Keratinocyte (primary cell): ENCODE measurements at regions not wholly inside any gene's neighbourhood (a gene's known extent, or its start where the extent isn't known, plus 50 kb on each side); places are given as distances from the start of the nearest gene placed in this dataset.

Experiments
- DNase-seq: peaks from one replicate; pipeline ENCODE4 v3.0.0-alpha.2; 2011; ENCODE audit warnings: low read depth, missing footprints, low spot score
- FAIRE-seq: peaks from 2 replicates; lab custom pipeline; 2011; peaks lifted over from hg19 to GRCh38; lab: Jason Lieb, UNC
- H2AFZ ChIP-seq: 2 replicates; pipeline ENCODE4 v1.6.0; 2012; ENCODE audit warnings: low read length, control low read depth, inconsistent platforms; ENCODE audit not compliant: control insufficient read depth
- H3K27ac ChIP-seq: 2 replicates; pipeline ENCODE4 v1.5.1; 2011; ENCODE audit warnings: low read length; ENCODE audit not compliant: control insufficient read depth, insufficient read depth
- H3K27me3 ChIP-seq: 3 replicates; pipeline ENCODE4 v1.6.0; 2011; ENCODE audit warnings: low read length; ENCODE audit not compliant: control insufficient read depth, insufficient read depth; ENCODE audit errors: extremely low read depth
- H3K36me3 ChIP-seq, 2 experiments: 2 replicates in 1 of 2; 3 replicates in 1 of 2; pipeline ENCODE4 v1.5.1; 2011; ENCODE audit warnings: low read length in 2 of 2, mild to moderate bottlenecking in 1 of 2; ENCODE audit not compliant: control insufficient read depth in 2 of 2, insufficient read depth in 2 of 2; ENCODE audit errors: extremely low read depth in 1 of 2
- H3K4me1 ChIP-seq: 3 replicates; pipeline ENCODE4 v1.5.1; 2011; ENCODE audit warnings: low read length; ENCODE audit not compliant: control insufficient read depth, insufficient read depth; ENCODE audit errors: extremely low read depth
- H3K4me2 ChIP-seq: 3 replicates; pipeline ENCODE4 v1.6.0; 2011; ENCODE audit warnings: low read depth, low read length; ENCODE audit not compliant: control insufficient read depth, insufficient read depth; ENCODE audit errors: extremely low read depth
- H3K4me3 ChIP-seq, 3 experiments: fragments of 200-600 bp in 1 of 3; sonication (generic) in 1 of 3; 2 replicates in 2 of 3; 3 replicates in 1 of 3; pipeline ENCODE4 v1.5.1; 2011 to 2016; ENCODE audit warnings: low read length in 3 of 3, mild to moderate bottlenecking in 3 of 3, control low read depth in 2 of 3, inconsistent platforms in 1 of 3, low read depth in 1 of 3, mixed read lengths in 1 of 3, mixed run types in 1 of 3, moderate library complexity in 1 of 3; ENCODE audit not compliant: control insufficient read depth in 2 of 3, insufficient read depth in 2 of 3; ENCODE audit errors: extremely low read depth in 1 of 3
- H3K79me2 ChIP-seq: 2 replicates; pipeline ENCODE4 v1.6.0; 2012; ENCODE audit warnings: low read length; ENCODE audit not compliant: control insufficient read depth, insufficient read depth
- H3K9ac ChIP-seq: 3 replicates; pipeline ENCODE4 v1.6.0; 2011; ENCODE audit warnings: low read length; ENCODE audit not compliant: control insufficient read depth, insufficient read depth; ENCODE audit errors: extremely low read depth
- H3K9me1 ChIP-seq: 3 replicates; pipeline ENCODE4 v1.6.0; 2011; ENCODE audit warnings: low read length; ENCODE audit not compliant: control insufficient read depth, insufficient read depth; ENCODE audit errors: extremely low read depth
- H3K9me3 ChIP-seq: 2 replicates; pipeline ENCODE4 v1.5.1; 2012; ENCODE audit warnings: low read depth, low read length; ENCODE audit not compliant: control insufficient read depth
- H4K20me1 ChIP-seq: 3 replicates; pipeline ENCODE4 v1.6.0; 2011; ENCODE audit warnings: low read length; ENCODE audit not compliant: control insufficient read depth, insufficient read depth; ENCODE audit errors: extremely low read depth
- CTCF ChIP-seq, 3 experiments: IDR thresholded peaks in 1 of 3; conservative IDR thresholded peaks in 1 of 3; optimal IDR thresholded peaks in 1 of 3; 2 replicates in 2 of 3; 3 replicates in 1 of 3; pipeline versions ENCODE3 to v1.5.1; 2011; ENCODE audit warnings: low read length in 3 of 3, mild to moderate bottlenecking in 3 of 3, moderate library complexity in 2 of 3, control low read depth in 1 of 3, inconsistent platforms in 1 of 3; ENCODE audit not compliant: insufficient read depth in 2 of 3; ENCODE audit errors: extremely low read depth in 1 of 3
- EZH2 ChIP-seq: IDR thresholded peaks from one replicate; pipeline ENCODE4 v1.6.1; 2012; ENCODE audit warnings: inconsistent platforms, mild to moderate bottlenecking, low read length, moderate library complexity
- dilution Hi-C: fragments of 300-500 bp; cut with MboI; formaldehyde crosslinking; loops from one replicate; pipeline ENCODE4 v1.7.0; 2020; ENCODE audit warnings: low sequenced_read_pairs; ENCODE audit not compliant: extremely low pct_ligation_motif_present

- H3K4me3 ChIP-seq: no peak overlapping the region
- FAIRE-seq: no peak
- dilution Hi-C loops: no loop called here
Measured at GRCh38 chr4:189786447-189786846, 154.2 kb upstream of the FRG1 start.

GRCh38 chr4:189787216-189788031 is 153.2 kb upstream of the FRG1 start:
- no peak overlapping the region for H2AFZ ChIP-seq
- H4K20me1 ChIP-seq: no peaks in the 10 kb centered on the region
- dilution Hi-C loops: no loop called here
- no peaks in the 10 kb centered on the region for H3K4me1 ChIP-seq
- no peak overlapping the region for H3K9ac ChIP-seq
- no peaks in the 10 kb centered on the region for H3K9me1 ChIP-seq
- H3K4me3 ChIP-seq: no peak overlapping the region
- H3K79me2 ChIP-seq: no peaks in the 10 kb centered on the region
- no peak overlapping the region for H3K4me2 ChIP-seq
- TF ChIP-seq EZH2: no peak
- no peak for TF ChIP-seq CTCF (optimal IDR thresholded peaks at IDR 0.05 in 1 of 3, IDR thresholded peaks at IDR 0.05 in 1 of 3, conservative IDR thresholded peaks at IDR 0.05 in 1 of 3; ENCODE audit: extremely low read depth in 1 of 3, insufficient read depth in 2 of 3, low read length in 3 of 3)
- H3K27ac ChIP-seq: no peak overlapping the region
- no peaks in the 10 kb centered on the region for H3K36me3 ChIP-seq
- no peaks in the 10 kb centered on the region for H3K27me3 ChIP-seq
- H3K9me3 ChIP-seq: peaks cover 4% of the 10 kb centered on the region
- FAIRE-seq: no peak
- DNase-seq: no peak

More at GRCh38 chr4:189786447-189786846, 154.2 kb upstream of the FRG1 start:
- no peaks in the 10 kb centered on the region for H3K4me1 ChIP-seq
- H3K27me3 ChIP-seq: no peaks in the 10 kb centered on the region
- no peaks in the 10 kb centered on the region for H3K36me3 ChIP-seq
- peaks cover 4% of the 10 kb centered on the region for H3K9me3 ChIP-seq
- TF ChIP-seq EZH2 (no peak), CTCF (optimal IDR thresholded peaks at IDR 0.05 in 1 of 3, IDR thresholded peaks at IDR 0.05 in 1 of 3, conservative IDR thresholded peaks at IDR 0.05 in 1 of 3; ENCODE audit: extremely low read depth in 1 of 3, insufficient read depth in 2 of 3, low read length in 3 of 3) (no peak)
- H4K20me1 ChIP-seq: no peaks in the 10 kb centered on the region
- H3K9me1 ChIP-seq: no peaks in the 10 kb centered on the region
- DNase-seq: no peak
- no peaks in the 10 kb centered on the region for H3K79me2 ChIP-seq
- no peak overlapping the region for H3K9ac ChIP-seq
- no peak overlapping the region for H2AFZ ChIP-seq
- no peak overlapping the region for H3K27ac ChIP-seq
- H3K4me2 ChIP-seq: no peak overlapping the region
